T follicular helper cell (primary cell): ENCODE measurements at regions not wholly inside any gene's neighbourhood (a gene's known extent, or its start where the extent isn't known, plus 50 kb on each side); places are given as distances from the start of the nearest gene placed in this dataset.

ENCODE experiments used
- DNase-seq: peaks from one replicate; pipeline ENCODE4 v3.0.0-alpha.2; 2020; ENCODE audit warnings: low read depth

DNA sequence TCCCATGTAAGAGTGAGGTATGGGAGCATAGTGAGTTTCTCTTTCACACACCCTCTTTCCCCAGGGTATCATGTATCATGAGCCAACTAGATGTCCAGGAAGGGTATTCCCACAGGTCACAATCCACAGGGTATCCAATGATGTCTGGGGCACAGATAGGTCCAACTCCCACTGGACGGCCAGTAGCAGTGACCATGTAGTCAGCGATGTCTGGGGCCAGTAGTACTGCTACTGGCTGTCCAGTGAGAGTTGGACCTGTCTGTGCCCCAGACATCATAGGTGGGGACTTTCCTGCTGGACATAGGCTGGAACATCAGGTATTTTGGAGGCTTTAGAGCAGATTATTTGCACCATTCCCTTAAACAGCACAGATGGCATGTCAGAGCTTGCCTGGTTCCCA, 352.6 kb upstream of the SGCD start:
- DNase-seq, result no peak

DNA sequence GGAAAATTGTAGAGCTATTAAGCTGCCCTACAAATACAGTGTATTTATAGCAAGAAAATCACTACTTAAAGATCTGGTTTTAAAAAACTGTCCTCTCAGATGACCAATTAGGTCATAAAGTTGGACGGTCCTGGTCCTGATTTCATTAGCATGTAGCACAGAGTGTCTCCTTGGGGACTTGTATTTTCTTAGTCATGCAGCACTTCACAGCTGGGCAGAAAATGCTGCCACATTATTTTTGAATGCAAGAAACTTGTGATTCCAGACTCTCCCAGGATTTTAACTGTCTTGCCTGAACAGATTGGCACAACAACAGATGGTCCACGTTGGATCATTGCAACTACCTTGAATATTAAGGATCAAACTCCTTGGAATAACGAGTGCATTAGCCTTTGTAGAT, 348.1 kb upstream of the SGCD start:
- DNase-seq, result no peak

DNA sequence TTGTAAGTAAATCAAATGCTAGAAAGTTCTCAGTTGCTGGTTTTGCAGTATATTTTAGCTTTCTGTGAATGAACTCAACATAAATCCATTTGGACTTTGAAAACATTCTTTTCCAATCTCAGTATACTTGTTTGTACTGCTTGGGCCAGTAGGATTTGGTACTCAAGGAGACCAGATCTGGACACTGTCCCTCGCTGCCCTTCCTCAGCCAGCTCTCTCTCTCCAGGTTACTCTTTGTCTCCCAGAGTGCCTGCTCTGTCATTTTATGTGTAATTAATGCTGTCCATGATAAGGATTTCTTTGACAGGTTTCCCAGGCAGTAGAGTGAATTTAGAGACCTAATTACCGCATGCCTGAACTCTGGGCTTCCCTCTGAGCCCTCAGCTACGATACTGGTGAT, 344.6 kb upstream of the SGCD start:
- DNase-seq, result no peak

DNA sequence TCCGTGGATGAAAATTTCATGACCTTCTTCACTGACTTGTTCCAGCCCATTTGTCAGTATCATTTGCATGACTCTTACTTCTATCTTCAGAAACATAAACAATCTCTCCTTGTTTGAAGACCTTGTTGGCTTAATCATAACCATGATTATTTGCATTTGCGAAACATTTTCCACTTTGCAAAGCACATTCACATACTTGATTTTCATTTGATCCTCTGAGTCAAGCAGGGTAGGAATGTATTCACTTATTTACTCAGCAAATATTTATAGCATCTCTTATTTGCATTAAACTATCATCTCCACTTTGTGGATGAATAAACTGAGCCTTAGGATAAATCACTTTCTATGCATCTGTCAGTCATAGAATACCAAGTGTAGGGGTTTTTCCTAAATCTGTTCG, 343.0 kb upstream of the SGCD start:
- no peak for DNase-seq

DNA sequence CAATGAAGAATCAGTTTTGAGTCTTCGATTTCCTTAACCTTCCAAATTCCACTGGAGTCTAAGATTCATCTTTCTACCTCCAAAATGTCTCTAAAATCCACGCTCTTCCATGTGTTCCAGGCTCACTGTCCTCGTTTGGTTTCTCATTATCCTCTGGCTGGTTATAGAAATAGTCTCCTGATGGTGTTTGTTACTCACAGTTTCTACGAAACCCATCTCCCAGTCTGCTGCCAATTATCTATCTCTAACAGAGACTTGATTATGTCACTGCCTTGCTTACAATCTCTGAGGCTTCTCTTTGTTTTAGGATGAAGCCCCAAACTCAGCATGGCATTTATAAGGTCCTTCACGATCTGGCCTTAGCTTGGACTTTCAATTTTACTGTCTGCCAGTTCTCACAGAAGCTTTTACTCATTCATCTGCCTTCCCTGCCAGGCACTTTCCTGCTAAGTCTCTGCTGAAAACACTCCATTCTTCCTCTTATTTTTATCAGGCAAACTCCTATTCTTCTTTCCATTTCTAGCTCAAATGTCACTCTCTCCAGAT, 339.6 kb upstream of the SGCD start:
- DNase-seq, result no peak

DNA sequence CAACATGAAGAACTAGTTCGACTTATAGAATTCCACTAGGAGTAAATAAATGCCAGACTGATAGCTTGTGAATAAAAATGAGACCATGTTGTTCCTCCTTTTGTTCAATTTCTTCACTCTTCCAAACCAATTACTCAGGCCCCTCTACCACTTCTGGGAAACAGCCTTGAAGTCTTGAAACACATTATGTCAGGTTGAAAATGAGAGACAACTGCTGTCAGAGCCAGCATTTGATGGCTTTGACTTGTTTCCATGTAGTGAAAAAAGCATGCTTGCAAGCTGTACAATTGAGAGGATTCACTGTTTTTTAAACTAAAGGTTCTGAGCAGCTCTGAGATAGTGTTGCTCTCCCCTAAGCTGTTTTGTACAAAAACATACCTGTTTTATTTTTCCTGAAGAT, 337.1 kb upstream of the SGCD start:
- no peak for DNase-seq

DNA sequence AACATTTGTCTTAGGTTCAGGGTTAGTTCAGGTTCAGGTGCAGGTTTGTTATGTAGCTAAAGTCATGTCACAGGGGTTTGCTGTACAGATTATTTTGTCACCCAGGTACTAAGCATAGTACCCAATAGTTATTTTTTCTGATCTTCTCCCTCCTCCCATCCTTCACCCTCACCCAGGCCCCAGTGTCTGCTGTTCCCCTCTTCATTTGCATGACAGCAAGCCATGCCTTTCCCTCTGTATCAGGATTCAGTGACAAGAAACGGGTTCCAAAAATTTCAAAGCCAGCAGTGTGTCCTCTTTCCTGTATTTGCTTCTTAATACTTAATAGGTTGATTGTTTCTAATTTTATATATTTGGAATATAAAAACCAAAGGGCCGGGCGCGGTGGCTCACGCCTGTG, 330.8 kb upstream of the SGCD start:
- DNase-seq, result no peak

DNA sequence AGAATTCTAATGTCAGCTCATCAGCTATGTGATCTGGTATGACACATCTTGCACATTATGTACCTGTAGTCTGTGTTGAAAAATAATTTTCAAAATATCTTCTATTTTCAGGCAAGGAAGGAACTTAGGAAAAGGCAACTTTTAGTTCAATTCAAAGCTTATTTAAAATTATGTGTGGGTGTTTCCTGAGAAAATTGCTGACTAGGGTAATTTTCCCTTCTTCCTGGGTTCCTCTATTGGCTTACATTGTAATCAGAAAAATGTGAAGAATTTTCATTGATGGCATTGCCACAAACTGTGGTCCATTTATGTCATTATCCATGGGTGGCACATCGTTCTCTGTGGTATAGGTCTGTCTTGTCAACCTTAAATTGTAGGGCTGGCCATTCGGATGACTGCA, 328.7 kb upstream of the SGCD start:
- DNase-seq, result no peak

DNA sequence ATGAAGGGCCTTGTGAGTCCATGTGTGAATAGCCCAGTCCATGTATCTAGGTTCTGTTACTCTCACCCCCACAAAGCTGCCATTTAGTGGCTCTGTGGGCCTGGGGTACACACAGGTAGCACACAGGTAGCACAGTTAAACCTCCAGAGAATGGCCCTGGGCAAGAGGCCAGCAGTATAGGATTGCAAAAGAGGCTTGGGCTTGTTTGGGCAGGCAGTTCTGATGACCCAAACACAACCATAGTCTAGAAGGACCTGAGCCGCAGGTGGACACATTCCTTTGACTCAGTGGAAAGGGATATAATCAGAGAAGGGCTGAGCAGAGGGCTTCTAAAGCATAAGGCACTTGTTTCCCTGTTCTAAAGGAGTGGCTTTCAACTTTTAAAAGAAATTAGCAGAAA, 326.8 kb upstream of the SGCD start:
- DNase-seq, result no peak

DNA sequence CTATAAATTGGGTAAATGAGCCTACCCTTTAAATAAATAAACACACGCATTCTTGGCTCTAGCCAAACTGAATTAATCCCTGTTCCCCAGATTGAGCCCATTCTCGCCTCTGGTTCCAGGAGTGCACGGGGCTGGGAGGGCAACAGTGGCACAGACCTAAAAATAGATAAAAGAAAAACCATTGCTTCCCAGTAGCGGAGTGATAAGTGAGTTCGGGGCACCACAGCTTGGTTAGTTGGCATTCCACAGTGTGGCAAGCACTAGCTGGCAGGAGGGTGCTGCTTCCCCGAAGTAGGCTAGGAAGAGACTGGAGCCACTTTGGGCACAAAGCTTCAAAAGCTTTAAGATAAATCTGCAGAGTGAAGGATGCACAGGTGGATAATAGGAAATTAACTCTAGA, 322.2 kb upstream of the SGCD start:
- no peak for DNase-seq

DNA sequence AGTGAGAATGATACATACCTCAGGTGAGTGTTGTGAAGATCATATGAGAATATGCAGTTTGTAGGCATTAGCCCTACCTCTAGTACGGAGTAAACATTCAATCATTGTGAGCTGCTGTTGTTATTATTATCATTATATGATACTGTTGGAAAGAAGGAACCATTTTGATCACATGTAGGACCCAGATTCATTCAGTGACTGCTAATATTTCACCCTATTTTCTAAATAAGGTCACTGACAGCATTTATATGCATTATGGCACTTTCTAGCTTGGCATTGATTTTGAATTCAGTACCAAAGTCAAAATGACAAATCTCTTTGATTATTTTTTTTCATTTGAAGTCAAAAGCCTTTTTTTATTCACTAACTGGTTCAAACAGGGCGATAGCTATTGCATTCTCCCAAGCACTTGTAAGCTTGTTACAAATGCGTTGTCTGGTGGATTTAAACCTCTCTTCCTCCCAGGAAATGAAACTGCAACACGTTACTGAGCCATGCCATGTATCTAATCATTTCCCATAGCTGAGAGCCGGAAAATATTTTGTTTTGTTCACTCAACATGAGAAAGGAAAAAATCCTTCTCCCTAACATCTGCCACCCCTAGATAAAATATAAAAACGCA, 320.8 kb upstream of the SGCD start:
- DNase-seq, result no peak

DNA sequence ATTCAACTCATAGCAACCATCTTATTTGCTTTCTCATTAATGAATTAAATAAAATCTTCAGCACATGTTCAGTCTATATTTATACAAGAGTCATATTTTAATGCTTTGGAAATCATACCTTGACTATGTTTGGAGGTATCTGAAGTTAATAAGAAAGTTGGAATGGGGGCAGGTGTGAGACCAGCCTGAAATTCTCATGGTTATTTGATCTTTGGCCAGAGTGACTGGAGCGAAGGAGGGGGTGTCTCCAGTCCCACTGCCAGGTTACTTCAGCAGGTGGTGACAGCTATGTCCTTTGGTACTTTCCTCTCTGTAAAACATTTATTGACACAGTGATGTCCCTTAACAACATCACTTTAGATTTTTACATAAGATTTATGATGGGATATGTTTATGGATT, 318.1 kb upstream of the SGCD start:
- no peak for DNase-seq

DNA sequence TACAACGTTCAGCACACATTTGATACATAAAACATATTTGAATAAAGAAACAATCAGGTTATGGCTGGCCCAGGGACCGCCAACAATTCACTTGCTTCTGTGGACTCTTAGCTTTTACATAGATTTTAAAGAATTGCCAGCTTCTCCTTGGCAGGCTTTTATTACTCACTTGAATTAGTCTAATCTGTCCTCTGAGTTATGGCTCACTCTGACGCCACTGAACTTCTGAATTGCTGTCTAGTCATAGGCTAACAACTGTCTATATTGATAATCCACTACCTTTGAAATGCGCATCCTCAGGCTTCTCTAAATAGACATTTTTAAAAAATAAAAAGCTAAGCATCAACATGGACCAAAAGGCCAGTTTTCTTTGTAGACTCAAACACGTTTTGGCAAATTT, 317.4 kb upstream of the SGCD start:
- no peak for DNase-seq

DNA sequence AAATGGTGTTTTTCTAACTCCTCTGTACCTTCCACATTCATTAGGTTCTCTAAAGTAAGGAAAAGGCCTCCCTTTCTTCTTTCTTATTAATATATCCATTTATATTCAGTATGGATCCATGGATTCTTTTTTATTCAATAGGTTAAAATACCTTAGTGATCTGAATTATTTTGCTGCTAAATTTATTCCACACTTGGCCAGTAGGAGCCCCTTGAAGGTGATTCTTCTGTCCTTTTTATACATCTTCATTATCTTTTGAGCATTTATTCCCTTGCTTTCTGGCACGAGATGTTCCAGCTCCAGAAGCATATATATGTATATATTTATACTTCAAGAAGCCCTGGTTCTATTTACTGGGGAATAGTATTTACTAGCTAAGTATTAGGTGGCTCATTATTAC, 311.8 kb upstream of the SGCD start:
- DNase-seq, result no peak

DNA sequence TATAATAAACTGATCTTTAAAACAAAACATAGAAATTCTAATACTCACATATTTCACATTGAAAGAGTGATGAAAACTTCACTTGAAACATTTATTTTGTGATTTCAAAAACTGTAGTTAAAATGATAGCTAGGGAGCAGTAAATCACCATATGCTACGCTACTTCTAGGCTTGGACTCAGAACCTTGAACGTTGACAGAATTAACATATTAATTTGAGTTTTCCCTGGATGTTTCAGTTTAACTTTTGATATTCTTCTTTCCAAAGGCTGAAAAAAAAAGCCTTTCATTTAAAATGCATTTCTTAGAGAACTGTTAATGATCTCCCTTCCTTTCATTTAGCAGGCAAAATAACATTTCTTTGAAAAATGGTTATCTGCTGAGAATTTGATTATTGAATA, 307.8 kb upstream of the SGCD start:
- DNase-seq, result no peak

DNA sequence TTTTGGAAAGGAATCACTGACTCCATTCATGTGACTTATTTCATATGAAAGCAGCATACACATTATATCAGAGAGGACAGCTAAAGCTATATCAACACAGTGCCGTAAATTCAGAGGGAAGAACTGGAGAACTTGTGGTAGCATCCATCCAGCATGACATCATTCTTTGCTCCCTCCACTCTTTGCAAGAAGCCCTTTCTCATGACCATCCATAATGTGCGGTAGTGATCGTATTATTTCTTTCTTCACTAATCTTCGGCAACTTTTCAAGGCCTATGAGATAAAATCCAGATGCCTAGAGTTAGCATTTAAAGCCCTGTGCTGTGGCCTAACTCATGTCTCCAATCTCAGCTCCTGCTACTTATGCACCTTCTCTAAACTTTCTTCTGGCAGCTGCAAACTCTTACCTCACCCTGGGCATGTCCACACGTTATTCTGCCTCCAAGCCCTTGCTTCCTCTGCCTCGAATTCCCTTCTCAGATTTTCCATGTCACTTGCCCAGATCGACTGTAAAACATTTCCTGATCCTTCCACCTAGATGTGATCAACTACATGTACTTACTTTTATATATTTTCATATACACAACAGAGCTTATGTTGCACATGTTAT, 307.3 kb upstream of the SGCD start:
- no peak for DNase-seq

DNA sequence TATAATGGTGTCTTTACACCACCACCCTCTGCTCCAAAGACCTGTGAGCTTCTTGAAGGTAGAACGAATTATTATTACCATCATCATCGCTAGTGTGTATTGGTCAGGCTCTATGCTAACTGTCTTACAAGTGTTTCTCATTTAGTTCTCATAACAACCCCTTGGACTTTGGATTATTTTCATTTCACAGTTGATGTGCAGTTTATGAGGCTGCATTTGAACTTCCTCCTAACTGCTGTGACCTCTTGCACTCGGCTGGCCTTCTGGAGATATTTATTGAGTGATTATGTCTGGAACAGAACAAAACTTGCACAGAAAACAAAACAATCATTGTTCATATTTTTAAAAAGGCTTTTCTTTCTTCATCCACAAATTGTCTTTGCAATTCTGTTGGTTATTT, 306.3 kb upstream of the SGCD start:
- no peak for DNase-seq

DNA sequence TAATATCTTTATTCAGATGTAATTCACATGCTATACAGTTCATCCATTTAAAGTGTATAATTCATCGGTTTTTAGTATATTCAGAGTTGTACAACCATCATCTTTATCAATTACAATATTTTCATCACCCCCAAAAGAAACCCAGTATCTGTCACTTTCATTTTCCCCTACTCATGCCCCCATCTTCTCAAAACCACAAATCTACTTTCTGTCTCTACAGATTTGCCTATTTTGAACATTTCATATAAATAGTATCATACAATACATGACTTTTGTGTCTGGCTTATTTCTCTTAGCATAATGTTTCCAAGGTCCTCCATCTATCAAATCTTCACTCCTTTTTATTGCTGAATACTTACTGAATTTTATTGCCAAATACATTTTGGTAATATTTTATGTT, 305.1 kb upstream of the SGCD start:
- DNase-seq, result no peak

DNA sequence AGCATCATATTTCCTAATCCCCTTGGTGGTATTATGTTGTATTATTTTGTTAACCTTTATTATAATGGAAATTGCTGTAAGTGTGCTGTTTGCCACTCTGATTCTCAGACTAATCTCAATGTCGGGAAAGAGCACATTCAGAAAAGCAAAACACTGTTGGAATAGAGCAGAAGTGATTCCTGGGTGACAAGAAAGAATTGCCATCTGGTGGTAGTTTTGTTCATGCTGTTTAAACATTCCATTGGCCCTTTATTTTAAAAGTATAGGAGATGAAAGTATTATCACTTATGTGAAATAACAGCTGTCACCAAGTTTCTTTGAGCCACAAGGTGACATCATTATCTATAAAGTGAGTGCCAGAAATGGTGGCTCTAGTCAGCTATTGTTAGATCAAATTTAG, 301.3 kb upstream of the SGCD start:
- DNase-seq, result no peak

DNA sequence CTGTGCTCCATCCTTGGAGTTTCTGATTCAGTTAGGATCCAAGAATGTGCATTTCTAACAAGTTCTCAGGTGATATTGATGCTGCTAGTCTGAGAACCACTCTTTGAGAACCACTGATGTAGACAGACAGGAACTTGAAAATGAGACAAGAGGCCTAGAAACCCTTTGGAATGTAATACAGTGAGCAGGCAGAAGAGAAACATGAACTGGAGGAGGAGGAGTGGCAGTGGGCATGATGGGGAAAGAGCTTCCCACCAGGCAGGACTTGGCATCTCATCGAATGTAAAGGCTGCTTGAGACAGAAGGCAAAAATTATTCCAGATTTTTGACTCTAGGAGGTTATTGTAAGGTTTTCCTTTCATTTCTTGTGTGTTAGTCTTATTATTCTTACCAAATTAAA, 295.8 kb upstream of the SGCD start:
- no peak for DNase-seq

DNA sequence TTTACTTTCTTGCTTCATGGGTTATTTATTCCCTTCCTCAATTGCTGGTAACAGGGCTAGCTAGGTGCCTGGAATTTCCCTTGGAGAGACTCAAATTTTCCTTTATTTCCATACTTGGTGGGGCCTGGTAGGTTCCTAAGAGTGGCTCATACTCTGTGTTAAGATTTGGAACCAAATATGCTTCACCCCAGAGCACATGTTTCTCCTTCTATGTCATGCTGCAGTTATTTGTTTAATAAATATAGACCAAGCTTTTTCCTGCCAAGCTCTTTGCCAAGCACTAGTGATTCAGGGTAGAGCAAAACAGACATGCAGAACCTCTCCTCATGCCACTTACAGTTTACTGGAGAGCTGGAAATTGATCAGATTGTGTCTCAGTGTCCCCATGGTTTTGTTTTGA, 290.3 kb upstream of the SGCD start:
- DNase-seq, result no peak

DNA sequence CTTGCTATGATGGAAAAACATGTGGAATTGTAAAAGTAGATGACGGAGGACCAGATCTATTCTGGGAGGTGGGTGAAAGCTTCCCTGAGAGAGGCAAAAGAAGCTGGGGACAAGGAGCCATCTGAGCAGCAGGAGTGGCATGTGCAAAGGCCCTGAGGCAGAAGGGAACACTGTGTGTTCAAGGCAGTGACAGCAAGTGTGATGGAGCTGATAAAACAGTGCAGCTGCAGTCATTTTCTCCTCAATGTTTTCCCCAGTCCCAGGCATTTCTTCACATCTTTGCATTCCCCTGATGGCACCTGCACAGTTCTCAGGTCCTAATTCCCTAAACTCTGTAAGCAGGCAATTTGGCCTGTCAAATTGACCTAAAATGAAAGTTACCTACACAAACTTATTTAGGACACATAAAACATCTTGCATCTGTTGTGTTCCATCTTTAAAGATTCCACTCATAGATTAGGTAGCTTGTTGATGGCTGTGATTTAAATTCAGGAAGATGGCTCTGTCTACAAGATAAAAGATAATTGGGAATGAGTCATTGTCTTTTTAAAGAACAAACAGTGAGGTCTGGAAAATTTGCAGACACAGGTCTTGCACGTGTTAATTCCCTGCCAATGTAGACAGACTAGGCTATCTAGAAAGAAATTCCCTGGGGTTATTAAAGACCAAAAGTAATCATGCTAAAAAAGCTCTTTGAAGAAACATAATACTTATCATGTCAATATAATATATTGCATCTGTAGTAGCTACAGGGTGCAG, 289.6 kb upstream of the SGCD start:
- DNase-seq, result no peak

DNA sequence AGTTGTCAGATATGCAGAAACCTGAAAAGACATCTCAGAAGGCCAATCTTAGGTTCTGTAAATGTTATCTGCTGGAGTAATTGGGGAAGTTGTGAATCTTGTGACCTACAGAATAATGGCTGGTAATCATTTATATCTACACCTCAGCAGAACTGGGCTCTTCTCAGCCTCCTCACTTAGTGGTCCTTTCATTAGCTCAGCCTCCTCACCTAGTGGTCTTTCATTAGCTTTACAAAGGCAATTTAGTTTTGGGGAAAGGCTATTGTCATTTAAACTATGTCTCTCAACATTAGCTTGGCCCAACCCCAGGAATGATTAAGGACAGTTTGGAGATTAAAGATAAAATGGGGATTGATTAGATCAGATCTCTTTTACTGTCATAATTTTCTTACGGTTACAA, 284.2 kb upstream of the SGCD start:
- no peak for DNase-seq

DNA sequence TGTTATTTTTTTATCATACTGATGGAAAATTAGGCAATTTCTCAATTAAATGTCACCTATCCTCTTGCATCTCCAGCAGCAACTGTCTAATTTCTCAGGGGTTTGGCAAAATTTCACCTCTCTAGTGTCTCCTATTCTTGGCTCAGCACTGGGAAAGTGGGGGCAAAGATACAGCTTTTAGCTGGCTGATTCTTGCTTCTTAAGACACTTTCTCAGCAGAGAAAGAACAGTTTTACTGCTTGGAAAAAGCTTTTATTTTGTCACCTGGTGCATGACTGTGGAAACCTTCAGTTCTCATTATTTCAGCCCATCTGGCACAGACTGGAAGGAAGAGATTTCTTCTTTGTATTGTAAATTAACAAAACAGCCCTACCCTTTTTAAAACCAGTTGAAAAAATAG, 283.6 kb upstream of the SGCD start:
- DNase-seq, result no peak
